ENCODE measurements at regions not wholly inside any gene's neighbourhood (a gene's known extent, or its start where the extent isn't known, plus 50 kb on each side); places are given as distances from the start of the nearest gene placed in this dataset.

DNA sequence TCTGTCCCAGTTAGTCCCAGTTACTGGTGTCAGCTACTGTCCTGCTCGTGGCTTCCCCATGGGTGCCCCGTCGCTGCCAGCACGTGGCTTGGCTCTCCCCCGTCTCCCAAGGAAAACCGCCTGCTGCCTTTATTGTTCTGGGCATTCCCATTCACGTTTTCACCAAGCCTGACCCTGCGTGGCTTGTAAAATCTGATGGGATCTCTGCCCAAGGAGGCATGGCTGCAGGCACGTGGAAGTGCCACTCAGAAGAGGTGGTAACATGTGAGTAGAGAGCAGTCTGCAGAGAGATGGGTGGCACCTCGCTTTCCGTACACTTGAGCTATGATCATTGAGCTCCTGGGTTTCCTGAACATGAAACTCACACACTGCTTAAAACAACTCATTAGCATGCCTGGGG, 429.2 kb upstream of the KLF4 start:
- ATAC-seq (ENCODE audit: low FRiP score in 2 of 2), result no peak

DNA sequence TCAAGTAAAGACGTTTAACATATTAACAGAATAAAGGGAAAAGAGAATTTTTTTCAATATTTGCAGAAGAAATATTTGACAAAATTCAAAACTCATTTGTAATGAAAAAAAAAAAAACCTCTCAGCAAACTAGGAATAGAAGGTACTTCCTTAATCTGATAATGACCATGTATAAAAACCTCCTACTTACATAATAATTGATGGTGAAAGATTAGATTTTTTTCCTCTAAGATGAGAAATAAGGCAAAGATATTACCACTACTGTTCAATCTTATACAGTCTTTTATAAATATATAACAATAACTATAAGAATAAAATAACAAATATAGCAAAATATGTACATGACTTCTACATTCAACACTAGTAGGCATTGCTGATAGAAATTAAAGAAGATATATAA, 424.6 kb upstream of the KLF4 start:
- DNase-seq, result no peak
- WGBS, 2 donors, result 73 to 91% methylated on average over 1 of the region's 1 CpG

More for the DNA sequence above, 429.2 kb upstream of the KLF4 start:
- Histone ChIP-seq H3K4me3 (no peak overlapping the region), H3K27ac (no peak overlapping the region), H3K36me3 (no peaks in the 10 kb centered on the region), H3K9me3 (no peaks in the 10 kb centered on the region), H3K4me1 (no peaks in the 10 kb centered on the region), H3K27me3 (no peaks in the 10 kb centered on the region)
- DNase-seq, result peak in 1 of 2 donors; percentile 43
- WGBS, 2 donors, result 61 to 68% methylated on average over 11 of the region's 11 CpGs
- TF ChIP-seq POLR2A (IDR thresholded peaks at IDR 0.05) (no peak), POLR2AphosphoS5 (IDR thresholded peaks at IDR 0.05) (no peak), EP300 (IDR thresholded peaks at IDR 0.05) (no peak)
- TF ChIP-seq, protein P1, sequence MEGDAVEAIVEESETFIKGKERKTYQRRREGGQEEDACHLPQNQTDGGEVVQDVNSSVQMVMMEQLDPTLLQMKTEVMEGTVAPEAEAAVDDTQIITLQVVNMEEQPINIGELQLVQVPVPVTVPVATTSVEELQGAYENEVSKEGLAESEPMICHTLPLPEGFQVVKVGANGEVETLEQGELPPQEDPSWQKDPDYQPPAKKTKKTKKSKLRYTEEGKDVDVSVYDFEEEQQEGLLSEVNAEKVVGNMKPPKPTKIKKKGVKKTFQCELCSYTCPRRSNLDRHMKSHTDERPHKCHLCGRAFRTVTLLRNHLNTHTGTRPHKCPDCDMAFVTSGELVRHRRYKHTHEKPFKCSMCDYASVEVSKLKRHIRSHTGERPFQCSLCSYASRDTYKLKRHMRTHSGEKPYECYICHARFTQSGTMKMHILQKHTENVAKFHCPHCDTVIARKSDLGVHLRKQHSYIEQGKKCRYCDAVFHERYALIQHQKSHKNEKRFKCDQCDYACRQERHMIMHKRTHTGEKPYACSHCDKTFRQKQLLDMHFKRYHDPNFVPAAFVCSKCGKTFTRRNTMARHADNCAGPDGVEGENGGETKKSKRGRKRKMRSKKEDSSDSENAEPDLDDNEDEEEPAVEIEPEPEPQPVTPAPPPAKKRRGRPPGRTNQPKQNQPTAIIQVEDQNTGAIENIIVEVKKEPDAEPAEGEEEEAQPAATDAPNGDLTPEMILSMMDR (IDR thresholded peaks at IDR 0.05), result no peak

DNA sequence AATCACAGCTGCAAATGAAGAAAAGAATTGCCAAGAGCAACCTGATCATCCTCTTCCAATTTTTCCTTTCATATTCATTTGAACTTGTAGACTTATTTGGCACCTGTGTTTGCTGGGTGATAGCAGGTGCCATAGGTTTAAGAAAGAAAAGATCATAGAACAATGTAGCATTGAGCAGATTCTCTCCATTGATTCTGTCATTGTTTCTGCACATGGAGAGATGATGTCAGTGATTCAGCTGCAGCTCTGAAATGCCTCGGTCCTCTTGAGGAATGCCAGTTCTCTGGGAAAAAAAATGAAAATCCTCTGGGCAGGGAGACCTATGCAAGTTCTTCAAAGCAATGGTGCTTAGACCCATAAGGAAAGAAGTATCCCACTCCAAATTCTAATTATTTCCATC, 418.1 kb upstream of the KLF4 start:
- DNase-seq (no peak), ATAC-seq (ENCODE audit: low FRiP score in 2 of 2) (no peak)
- Histone ChIP-seq H3K4me1 (no peaks in the 10 kb centered on the region), H3K9me3 (no peaks in the 10 kb centered on the region), H3K36me3 (no peaks in the 10 kb centered on the region), H3K27ac (no peak overlapping the region), H3K27me3 (no peaks in the 10 kb centered on the region), H3K4me3 (no peak overlapping the region)
- WGBS, 2 donors, result 51 to 88% methylated on average over 1 of the region's 1 CpG
- TF ChIP-seq POLR2AphosphoS5 (IDR thresholded peaks at IDR 0.05) (no peak), EP300 (IDR thresholded peaks at IDR 0.05) (no peak), POLR2A (IDR thresholded peaks at IDR 0.05) (no peak)
- TF ChIP-seq, protein P1 (IDR thresholded peaks at IDR 0.05), result no peak

More for the DNA sequence above, 424.6 kb upstream of the KLF4 start:
- no peak overlapping the region for H3K4me3 ChIP-seq
- no peak overlapping the region for H3K27ac ChIP-seq
- H3K4me1 ChIP-seq, result no peaks in the 10 kb centered on the region
- no peaks in the 10 kb centered on the region for H3K9me3 ChIP-seq
- H3K36me3 ChIP-seq, result no peaks in the 10 kb centered on the region
- no peaks in the 10 kb centered on the region for H3K27me3 ChIP-seq
- ATAC-seq (ENCODE audit: low FRiP score in 2 of 2), result no peak
- TF ChIP-seq, protein P1 (IDR thresholded peaks at IDR 0.05), result no peak
- TF ChIP-seq EP300 (IDR thresholded peaks at IDR 0.05), result no peak
- TF ChIP-seq POLR2AphosphoS5 (IDR thresholded peaks at IDR 0.05), result no peak
- no peak for TF ChIP-seq POLR2A (IDR thresholded peaks at IDR 0.05)

DNA sequence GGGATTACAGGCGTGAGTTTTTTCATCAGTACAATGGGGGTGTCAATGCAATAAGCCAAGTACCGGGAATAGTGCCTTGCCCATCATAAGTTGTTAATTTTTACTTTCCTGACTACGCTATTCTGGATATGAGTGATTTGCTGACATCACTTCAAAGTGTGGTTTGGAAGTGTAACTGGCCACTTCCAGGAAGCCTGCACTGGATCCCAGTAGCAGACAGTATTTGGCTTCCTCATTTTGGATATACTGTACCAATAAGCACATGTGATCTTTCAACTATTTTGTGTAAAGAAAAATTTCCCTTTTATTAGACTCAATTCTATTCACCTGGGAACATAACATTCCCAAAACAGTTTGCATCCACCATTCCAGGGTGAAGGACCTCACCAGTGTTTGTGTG, 417.7 kb upstream of the KLF4 start:
- Histone ChIP-seq H3K4me3 (no peak overlapping the region), H3K9me3 (no peaks in the 10 kb centered on the region), H3K27me3 (no peaks in the 10 kb centered on the region), H3K36me3 (no peaks in the 10 kb centered on the region), H3K27ac (no peak overlapping the region), H3K4me1 (no peaks in the 10 kb centered on the region)
- 82 to 100% methylated on average over 2 to 3 of the region's 3 CpGs for WGBS, 2 donors
- DNase-seq (no peak), ATAC-seq (ENCODE audit: low FRiP score in 2 of 2) (peak in 1 of 2 donors; percentile 71)
- TF ChIP-seq EP300 (IDR thresholded peaks at IDR 0.05) (no peak), POLR2AphosphoS5 (IDR thresholded peaks at IDR 0.05) (no peak), POLR2A (IDR thresholded peaks at IDR 0.05) (no peak)
- TF ChIP-seq, protein P1 (IDR thresholded peaks at IDR 0.05), result no peak

DNA sequence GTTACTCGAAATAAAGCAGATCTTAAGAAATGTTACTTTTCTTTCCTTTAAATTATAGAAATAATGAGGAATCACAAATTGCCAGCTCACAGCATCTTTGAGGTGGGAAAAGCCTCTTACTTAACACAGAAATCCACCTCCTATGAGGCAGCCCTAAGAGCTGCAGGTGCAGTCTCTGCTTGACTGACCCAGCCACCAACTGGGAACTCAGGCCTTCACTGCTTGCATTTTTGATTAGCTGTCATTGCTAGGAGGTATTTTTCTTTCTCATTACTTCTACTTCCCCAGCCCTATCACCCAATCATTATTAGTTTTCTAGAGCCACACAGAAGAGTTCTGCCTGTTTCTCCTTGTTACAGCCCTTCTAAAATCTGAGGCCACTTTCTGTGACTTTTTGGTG, 416.5 kb upstream of the KLF4 start:
- no peak overlapping the region for H3K27ac ChIP-seq
- no peaks in the 10 kb centered on the region for H3K27me3 ChIP-seq
- H3K36me3 ChIP-seq, result no peaks in the 10 kb centered on the region
- DNase-seq (no peak), ATAC-seq (ENCODE audit: low FRiP score in 2 of 2) (no peak)
- H3K9me3 ChIP-seq, result no peaks in the 10 kb centered on the region
- WGBS, 2 donors, result 88 to 96% methylated on average over 1 of the region's 1 CpG
- no peak for TF ChIP-seq POLR2AphosphoS5 (IDR thresholded peaks at IDR 0.05)
- no peak for TF ChIP-seq EP300 (IDR thresholded peaks at IDR 0.05)
- TF ChIP-seq POLR2A (IDR thresholded peaks at IDR 0.05), result no peak
- TF ChIP-seq, protein P1 (IDR thresholded peaks at IDR 0.05), result no peak
- H3K4me3 ChIP-seq, result no peak overlapping the region
- H3K4me1 ChIP-seq, result no peaks in the 10 kb centered on the region
